Hepatocyte (in vitro differentiated cells): ENCODE measurements at regions not wholly inside any gene's neighbourhood (a gene's known extent, or its start where the extent isn't known, plus 50 kb on each side); places are given as distances from the start of the nearest gene placed in this dataset.

Experiments
- DNase-seq: peaks from one replicate; pipeline ENCODE4 v3.0.0-alpha.2; 2016; ENCODE audit warnings: low spot score
- H2AFZ ChIP-seq: fragments of 200-600 bp; sonication (generic); 2 replicates; pipeline ENCODE4 v1.6.0; 2016; ENCODE audit warnings: antibody characterized with exemption, mild to moderate bottlenecking
- H3K27ac ChIP-seq: fragments of 200-600 bp; sonication (generic); 2 replicates; pipeline ENCODE4 v1.5.1; 2016; ENCODE audit warnings: mild to moderate bottlenecking
- H3K27me3 ChIP-seq: fragments of 200-600 bp; sonication (generic); 2 replicates; pipeline ENCODE4 v1.6.1; 2016
- H3K36me3 ChIP-seq: fragments of 200-600 bp; sonication (generic); replicated peaks from 2 replicates; pipeline ENCODE4 v1.5.1; 2016; ENCODE audit warnings: low read depth; ENCODE audit not compliant: insufficient read depth
- H3K4me1 ChIP-seq: fragments of 200-600 bp; sonication (generic); 2 replicates; pipeline ENCODE4 v1.5.1; 2016; ENCODE audit warnings: mild to moderate bottlenecking, moderate library complexity; ENCODE audit not compliant: insufficient read depth
- H3K4me2 ChIP-seq: fragments of 200-600 bp; sonication (generic); 2 replicates; pipeline ENCODE4 v1.6.0; 2016
- H3K4me3 ChIP-seq: fragments of 200-600 bp; sonication (generic); 2 replicates; pipeline ENCODE4 v1.5.1; 2016; ENCODE audit warnings: mild to moderate bottlenecking
- H3K79me2 ChIP-seq: fragments of 200-600 bp; sonication (generic); 2 replicates; pipeline ENCODE4 v1.6.0; 2017; ENCODE audit warnings: mild to moderate bottlenecking
- H3K9me2 ChIP-seq: fragments of 200-600 bp; sonication (generic); replicated peaks from 2 replicates; pipeline ENCODE4 v1.6.0; 2017; ENCODE audit warnings: mild to moderate bottlenecking; ENCODE audit not compliant: insufficient read depth
- H3K9me3 ChIP-seq: fragments of 200-600 bp; sonication (generic); 2 replicates; pipeline ENCODE4 v1.5.1; 2016; ENCODE audit warnings: low read depth, mild to moderate bottlenecking
- H4K20me1 ChIP-seq: fragments of 200-600 bp; sonication (generic); 2 replicates; pipeline ENCODE4 v1.6.0; 2016; ENCODE audit warnings: mild to moderate bottlenecking; ENCODE audit not compliant: insufficient read depth, poor library complexity, severe bottlenecking
- EZH2 ChIP-seq: fragments of 200-600 bp; sonication (generic); IDR thresholded peaks from 2 replicates; pipeline ENCODE4 v1.6.1; 2016; ENCODE audit warnings: antibody characterized with exemption, mild to moderate bottlenecking, borderline replicate concordance
- EZH2phosphoT487 ChIP-seq: fragments of 200-600 bp; sonication (generic); IDR thresholded peaks from one replicate; pipeline ENCODE4 v1.6.1; 2018; ENCODE audit warnings: antibody characterized with exemption, mild to moderate bottlenecking, low read depth, moderate library complexity; ENCODE audit not compliant: unreplicated experiment, severe bottlenecking
- WGBS: methylation state at CpG from one replicate; pipeline ENCODE4 v1.1.6; 2016; ENCODE audit warnings: low lambda C conversion rate; ENCODE audit errors: missing lambda C conversion rate; 5-methylcytosine and 5-hydroxymethylcytosine counted together
- TF ChIP-seq, protein P1 (sequence below): fragments of 200-600 bp; sonication (generic); IDR thresholded peaks from 2 replicates; pipeline ENCODE4 v1.5.1; 2016; ENCODE audit warnings: antibody characterized with exemption, mild to moderate bottlenecking; ENCODE audit not compliant: poor library complexity

DNA sequence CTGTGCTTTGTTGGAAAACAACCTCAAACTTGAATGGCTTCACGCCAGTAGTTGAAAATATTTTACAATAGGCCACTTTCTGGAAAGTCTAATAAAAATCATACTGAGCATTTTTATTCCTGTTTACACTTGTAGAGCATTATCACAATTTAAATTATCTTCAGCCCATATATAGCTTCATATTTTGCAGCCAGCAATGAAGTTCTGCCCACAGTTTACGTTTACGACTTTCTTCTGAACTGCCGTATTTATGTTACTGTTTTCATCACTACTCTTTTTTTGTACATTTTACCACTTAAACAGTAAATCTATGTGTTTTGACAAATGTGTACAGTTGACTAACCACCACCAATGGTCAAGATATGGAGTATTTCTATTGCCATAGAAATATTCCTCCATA lies 86.2 kb downstream of the COPS8 start:
- TF ChIP-seq, protein P1, sequence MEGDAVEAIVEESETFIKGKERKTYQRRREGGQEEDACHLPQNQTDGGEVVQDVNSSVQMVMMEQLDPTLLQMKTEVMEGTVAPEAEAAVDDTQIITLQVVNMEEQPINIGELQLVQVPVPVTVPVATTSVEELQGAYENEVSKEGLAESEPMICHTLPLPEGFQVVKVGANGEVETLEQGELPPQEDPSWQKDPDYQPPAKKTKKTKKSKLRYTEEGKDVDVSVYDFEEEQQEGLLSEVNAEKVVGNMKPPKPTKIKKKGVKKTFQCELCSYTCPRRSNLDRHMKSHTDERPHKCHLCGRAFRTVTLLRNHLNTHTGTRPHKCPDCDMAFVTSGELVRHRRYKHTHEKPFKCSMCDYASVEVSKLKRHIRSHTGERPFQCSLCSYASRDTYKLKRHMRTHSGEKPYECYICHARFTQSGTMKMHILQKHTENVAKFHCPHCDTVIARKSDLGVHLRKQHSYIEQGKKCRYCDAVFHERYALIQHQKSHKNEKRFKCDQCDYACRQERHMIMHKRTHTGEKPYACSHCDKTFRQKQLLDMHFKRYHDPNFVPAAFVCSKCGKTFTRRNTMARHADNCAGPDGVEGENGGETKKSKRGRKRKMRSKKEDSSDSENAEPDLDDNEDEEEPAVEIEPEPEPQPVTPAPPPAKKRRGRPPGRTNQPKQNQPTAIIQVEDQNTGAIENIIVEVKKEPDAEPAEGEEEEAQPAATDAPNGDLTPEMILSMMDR, result no peak
- no peak for TF ChIP-seq EZH2
- TF ChIP-seq EZH2phosphoT487, result no peak
- Histone ChIP-seq H3K4me1 (peaks cover 9% of the 10 kb centered on the region), H3K9me3 (peaks cover 26% of the 10 kb centered on the region), H3K36me3 (no peaks in the 10 kb centered on the region), H3K9me2 (no peaks in the 10 kb centered on the region), H3K27ac (peak overlapping the region; percentile 74), H3K27me3 (no peaks in the 10 kb centered on the region), H3K79me2 (no peaks in the 10 kb centered on the region), H4K20me1 (no peaks in the 10 kb centered on the region), H3K4me2 (peak overlapping the region; percentile 25), H2AFZ (no peak overlapping the region), H3K4me3 (no peak overlapping the region)
- DNase-seq, result no peak
- 65% methylated on average over 4 of the region's 4 CpGs for WGBS

DNA sequence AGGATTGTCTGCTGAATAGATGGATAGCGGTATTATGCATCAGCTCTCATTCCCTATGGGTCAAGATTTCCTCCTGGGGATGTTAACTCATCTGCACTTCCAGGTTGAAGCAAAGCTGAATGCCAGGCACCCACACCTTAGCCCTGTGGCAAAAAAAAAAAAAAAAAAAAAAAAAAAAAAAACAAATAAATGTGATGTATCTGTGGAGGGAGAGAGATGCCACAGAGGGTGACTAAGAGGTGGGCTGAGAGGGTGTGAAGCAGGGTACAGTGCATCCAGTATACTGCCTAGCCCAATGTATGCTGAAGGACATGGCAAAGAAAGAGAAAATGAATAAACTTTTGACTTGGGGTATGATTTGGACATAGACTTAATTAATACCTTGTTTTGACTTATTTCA lies 91.4 kb downstream of the COPS8 start:
- H3K4me1 ChIP-seq, result peaks cover 17% of the 10 kb centered on the region
- no peak overlapping the region for H3K4me3 ChIP-seq
- TF ChIP-seq EZH2phosphoT487 (no peak), EZH2 (no peak)
- TF ChIP-seq, protein P1, result no peak
- no peak for DNase-seq
- H4K20me1 ChIP-seq, result no peaks in the 10 kb centered on the region
- H3K79me2 ChIP-seq, result no peaks in the 10 kb centered on the region
- H3K36me3 ChIP-seq, result no peaks in the 10 kb centered on the region
- peaks cover 13% of the 10 kb centered on the region for H3K9me3 ChIP-seq
- H3K4me2 ChIP-seq, result no peak overlapping the region
- no peak overlapping the region for H2AFZ ChIP-seq
- H3K27ac ChIP-seq, result no peak overlapping the region
- no peaks in the 10 kb centered on the region for H3K9me2 ChIP-seq
- H3K27me3 ChIP-seq, result no peaks in the 10 kb centered on the region
- WGBS, result 93% methylated on average over 1 of the region's 1 CpG

DNA sequence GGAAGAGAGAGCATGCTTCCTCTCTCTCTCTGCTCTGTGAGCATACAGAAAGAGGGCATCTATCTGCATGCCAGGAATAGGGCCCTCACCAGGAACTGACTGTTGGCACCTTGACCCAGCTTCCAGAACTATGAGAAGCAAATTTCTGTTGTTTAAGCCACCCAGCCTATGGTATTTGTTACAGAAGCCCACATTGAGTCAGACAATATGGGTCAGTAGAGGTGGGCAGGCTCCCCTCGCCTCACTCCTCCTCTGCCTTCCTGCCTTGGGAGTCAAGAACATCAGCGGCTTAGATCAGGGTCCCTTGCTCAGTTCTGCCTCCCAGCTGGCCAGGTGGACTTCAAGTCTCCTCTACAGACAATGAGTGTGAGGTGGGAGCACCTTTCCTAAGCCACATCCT lies 92.3 kb downstream of the COPS8 start:
- no peaks in the 10 kb centered on the region for H3K36me3 ChIP-seq
- no peak overlapping the region for H3K4me2 ChIP-seq
- no peak overlapping the region for H2AFZ ChIP-seq
- no peak for DNase-seq
- peaks cover 13% of the 10 kb centered on the region for H3K9me3 ChIP-seq
- no peak for TF ChIP-seq EZH2
- TF ChIP-seq, protein P1, result no peak
- no peak for TF ChIP-seq EZH2phosphoT487
- peaks cover 11% of the 10 kb centered on the region for H3K4me1 ChIP-seq
- H3K9me2 ChIP-seq, result no peaks in the 10 kb centered on the region
- H3K27ac ChIP-seq, result peak overlapping the region; percentile 65
- no peaks in the 10 kb centered on the region for H3K79me2 ChIP-seq
- H4K20me1 ChIP-seq, result no peaks in the 10 kb centered on the region
- no peak overlapping the region for H3K4me3 ChIP-seq
- no peaks in the 10 kb centered on the region for H3K27me3 ChIP-seq
- WGBS, result 95% methylated on average over 2 of the region's 2 CpGs

DNA sequence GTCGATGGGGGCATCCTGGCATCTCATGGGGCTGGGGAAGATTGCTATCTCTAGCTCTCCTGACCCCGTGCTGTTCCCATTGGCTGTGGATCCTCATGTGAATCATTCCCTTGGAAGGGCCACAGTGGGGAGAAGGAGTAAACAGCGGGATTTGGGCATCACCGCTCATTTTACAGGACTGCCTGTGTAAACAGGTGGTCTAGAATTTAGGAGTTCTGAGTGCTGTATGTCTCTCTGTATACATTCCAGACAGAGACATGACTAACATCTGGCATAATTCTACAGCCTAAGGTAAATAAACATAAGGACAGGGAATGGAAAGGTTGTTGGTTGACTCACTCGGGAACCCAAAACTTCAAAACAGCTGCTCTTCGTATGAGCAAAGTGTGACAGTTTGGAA lies 92.7 kb downstream of the COPS8 start:
- TF ChIP-seq EZH2 (no peak), EZH2phosphoT487 (no peak)
- TF ChIP-seq, protein P1, result no peak
- H3K4me1 ChIP-seq, result peaks cover 11% of the 10 kb centered on the region
- DNase-seq, result no peak
- H3K9me3 ChIP-seq, result peaks cover 13% of the 10 kb centered on the region
- no peak overlapping the region for H2AFZ ChIP-seq
- no peak overlapping the region for H3K4me3 ChIP-seq
- H3K79me2 ChIP-seq, result no peaks in the 10 kb centered on the region
- WGBS, result 58% methylated on average over 6 of the region's 6 CpGs
- H3K36me3 ChIP-seq, result no peaks in the 10 kb centered on the region
- no peaks in the 10 kb centered on the region for H3K27me3 ChIP-seq
- H3K9me2 ChIP-seq, result no peaks in the 10 kb centered on the region
- H3K4me2 ChIP-seq, result no peak overlapping the region
- H4K20me1 ChIP-seq, result no peaks in the 10 kb centered on the region
- H3K27ac ChIP-seq, result peak overlapping the region; percentile 65
